Dermis microvascular lymphatic vessel endothelial cell (primary cell): ENCODE measurements at regions not wholly inside any gene's neighbourhood (a gene's known extent, or its start where the extent isn't known, plus 50 kb on each side); places are given as distances from the start of the nearest gene placed in this dataset.

ENCODE experiments used
- DNase-seq, 2 donors: peaks; one replicate each; pipeline versions ENCODE4 v3.0.0 to v3.0.0-alpha.2; 2010; ENCODE audit warnings: low read depth in 2 of 2

- no peak for DNase-seq
Measured at GRCh38 chr12:108462686-108463085, 52.4 kb upstream of the FICD start.

- DNase-seq = no peak
Measured at GRCh38 chr12:108461058-108461660, 53.9 kb upstream of the FICD start.

GRCh38 chr12:108459149-108459548, 55.9 kb upstream of the FICD start:
- no peak for DNase-seq

- peak in 1 of 2 donors; percentile 8 for DNase-seq
Measured at GRCh38 chr12:108457734-108458361, 57.2 kb upstream of the FICD start.

GRCh38 chr12:108457006-108457733, 57.9 kb upstream of the FICD start:
- DNase-seq = peak; percentile 20 to 65

- DNase-seq = no peak
Measured at GRCh38 chr12:108455706-108456105, 59.4 kb upstream of the FICD start.

GRCh38 chr12:108454539-108455139, 60.4 kb upstream of the FICD start:
- DNase-seq = no peak

- no peak for DNase-seq
Measured at GRCh38 chr12:108449478-108449877, 65.6 kb upstream of the FICD start.

- DNase-seq = no peak
Measured at GRCh38 chr12:108448246-108448645, 66.8 kb upstream of the FICD start.

GRCh38 chr12:108447168-108447832, 67.8 kb upstream of the FICD start:
- peak; percentile 10 to 18 for DNase-seq

GRCh38 chr12:108446766-108447165, 68.3 kb upstream of the FICD start:
- no peak for DNase-seq

- DNase-seq = no peak
Measured at GRCh38 chr12:108442910-108443309, 72.2 kb upstream of the FICD start.

GRCh38 chr12:108442067-108442466, 73.0 kb upstream of the FICD start:
- DNase-seq = peak in 1 of 2 donors; percentile 20

GRCh38 chr12:108441549-108441948, 73.5 kb upstream of the FICD start:
- DNase-seq = no peak

GRCh38 chr12:108440736-108441135, 74.3 kb upstream of the FICD start:
- no peak for DNase-seq

GRCh38 chr12:108438667-108439066, 76.4 kb upstream of the FICD start:
- DNase-seq = no peak

- no peak for DNase-seq
Measured at GRCh38 chr12:108432423-108433121, 82.5 kb upstream of the FICD start.

- no peak for DNase-seq
Measured at GRCh38 chr12:108430926-108431325, 84.2 kb upstream of the FICD start.

GRCh38 chr12:108430245-108430644, 84.8 kb upstream of the FICD start:
- DNase-seq = no peak

GRCh38 chr12:108425238-108425795, 86.2 kb upstream of the CMKLR1 start:
- no peak for DNase-seq

GRCh38 chr12:108424816-108425215, 85.7 kb upstream of the CMKLR1 start:
- DNase-seq = no peak
